ENCODE measurements at regions not wholly inside any gene's neighbourhood (a gene's known extent, or its start where the extent isn't known, plus 50 kb on each side); places are given as distances from the start of the nearest gene placed in this dataset.
"Not testable (repeated sequence)": the region's sequence is repeated elsewhere in the genome, so short reads cannot be mapped to it uniquely, and the experiment has no call there.

DNA sequence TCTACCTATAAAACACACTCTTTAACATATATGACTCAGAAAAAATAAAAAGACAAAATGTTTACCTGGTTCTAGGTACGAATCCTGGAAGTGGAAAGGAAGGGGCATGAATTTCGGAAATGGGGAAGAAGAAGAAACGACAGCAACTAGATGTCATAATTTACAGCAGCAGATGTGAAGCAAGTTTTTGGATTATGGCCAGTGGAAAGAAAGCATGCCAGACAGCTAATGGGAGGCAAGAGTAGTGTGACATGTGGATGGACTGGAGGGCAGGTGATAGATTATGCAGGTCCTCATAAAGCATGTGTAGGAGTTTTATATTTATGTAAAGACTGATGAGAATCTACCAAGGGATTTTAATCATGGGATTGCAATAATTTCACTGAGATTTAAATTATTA is 279.0 kb upstream of the TACR3 start:
- in situ Hi-C loops (cut with MboI; ENCODE audit: low pct_unique_long_range_greater_than_20kb in 2 of 9, low sequenced_read_pairs in 9 of 9, unreplicated experiment in 9 of 9) = no loop called here
- no peak overlapping the region for H3K4me3 ChIP-seq
- H3K27ac ChIP-seq = no peak overlapping the region
- peaks cover 11 to 13% of the 10 kb centered on the region in 2 donors for H3K4me1 ChIP-seq (replicated peaks in 1 of 2)
- ATAC-seq (replicated peaks in 6 of 8) = no peak
- WGBS, 10 experiments = 0 to 100% (median 50%) methylated on average over 1 to 3 of the region's 3 CpGs; no CpG with 5 or more reads in 2 of the 10 experiments

GRCh38 chr4:103996637-103997036 is 276.9 kb upstream of the TACR3 start:
- Histone ChIP-seq H3K27ac (peak overlapping the region in 1 of 2 donors; percentile 34), H3K4me1 (replicated peaks in 1 of 2) (peaks cover 11 to 13% of the 10 kb centered on the region in 2 donors), H3K4me3 (peak overlapping the region in 2 of 5 donors; percentile 5 to 12)
- WGBS, 10 experiments = 0 to 39% (median 20%) methylated on average over 2 of the region's 2 CpGs; no CpG with 5 or more reads in 1 of the 10 experiments
- peak; percentile 84 to 99 (median 97) for ATAC-seq (replicated peaks in 6 of 8)
- in situ Hi-C loops (cut with MboI; ENCODE audit: low pct_unique_long_range_greater_than_20kb in 2 of 9, low sequenced_read_pairs in 9 of 9, unreplicated experiment in 9 of 9) = no loop called here

GRCh38 chr4:103996064-103996463 is 276.3 kb upstream of the TACR3 start:
- peak in 7 of 8 experiments; percentile 26 to 94 (median 92) for ATAC-seq (replicated peaks in 6 of 8)
- in situ Hi-C loops (cut with MboI; ENCODE audit: low pct_unique_long_range_greater_than_20kb in 2 of 9, low sequenced_read_pairs in 9 of 9, unreplicated experiment in 9 of 9) = no loop called here
- H3K27ac ChIP-seq = peak overlapping the region in 1 of 2 donors; percentile 20

DNA sequence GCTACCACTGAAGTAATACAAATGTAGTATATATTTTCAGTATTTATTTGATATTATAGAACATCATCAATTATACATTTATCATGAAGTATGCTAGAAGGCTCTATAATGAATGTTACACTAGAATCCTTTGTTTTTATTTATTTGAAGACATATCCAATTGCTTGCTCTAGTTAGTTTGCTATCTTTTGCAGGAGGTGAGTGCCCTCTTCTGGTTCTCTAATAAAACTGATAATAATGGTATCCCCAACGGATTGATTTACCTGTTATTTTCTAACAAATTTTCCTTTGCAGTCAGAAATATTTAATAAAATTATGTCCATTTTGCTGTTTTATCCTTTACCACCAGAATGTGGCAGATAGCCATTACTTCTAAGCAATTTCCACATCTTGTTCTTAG is 274.3 kb upstream of the TACR3 start:
- H3K4me3 ChIP-seq = no peak overlapping the region
- H3K4me1 ChIP-seq (replicated peaks in 1 of 2) = peaks cover 11 to 13% of the 10 kb centered on the region in 2 donors
- WGBS, 10 experiments = 0 to 60% (median 11%) methylated on average over 1 of the region's 1 CpG; no CpG with 5 or more reads in 1 of the 10 experiments
- ATAC-seq (replicated peaks in 6 of 8) = no peak
- no peak overlapping the region for H3K27ac ChIP-seq
- in situ Hi-C loops (cut with MboI; ENCODE audit: low pct_unique_long_range_greater_than_20kb in 2 of 9, low sequenced_read_pairs in 9 of 9, unreplicated experiment in 9 of 9) = no loop called here

More at GRCh38 chr4:103996064-103996463, 276.3 kb upstream of the TACR3 start:
- Histone ChIP-seq H3K4me3 (peak overlapping the region in 2 of 5 donors; percentile 5 to 12), H3K4me1 (replicated peaks in 1 of 2) (peaks cover 11 to 13% of the 10 kb centered on the region in 2 donors)
- WGBS, 10 experiments = 0 to 18% (median 4%) methylated on average over 1 to 2 of the region's 2 CpGs; no CpG with 5 or more reads in 2 of the 10 experiments

DNA sequence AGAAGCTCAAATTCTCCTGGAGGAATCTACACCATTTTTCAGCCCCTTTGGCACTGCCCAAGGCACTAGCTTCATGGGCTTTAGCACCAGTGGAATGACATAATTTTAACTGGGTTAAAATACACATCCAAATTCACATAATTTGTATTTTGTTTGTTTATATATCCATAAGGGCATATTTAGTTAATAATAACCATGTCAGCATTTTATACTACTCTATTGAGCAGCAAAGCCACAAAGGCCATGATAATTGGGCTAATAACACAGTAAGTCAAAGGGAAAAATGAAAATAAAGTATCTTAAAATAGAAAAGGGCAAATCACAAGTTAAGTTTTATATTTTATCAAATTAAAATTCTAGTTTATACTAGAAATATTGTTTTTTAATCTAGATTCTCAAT is 262.7 kb upstream of the TACR3 start:
- Histone ChIP-seq H3K27ac (no peak overlapping the region), H3K4me3 (no peak overlapping the region), H3K4me1 (replicated peaks in 1 of 2) (no peaks in the 10 kb centered on the region)
- in situ Hi-C loops (cut with MboI; ENCODE audit: low pct_unique_long_range_greater_than_20kb in 2 of 9, low sequenced_read_pairs in 9 of 9, unreplicated experiment in 9 of 9) = no loop called here
- no peak for ATAC-seq (replicated peaks in 6 of 8)

DNA sequence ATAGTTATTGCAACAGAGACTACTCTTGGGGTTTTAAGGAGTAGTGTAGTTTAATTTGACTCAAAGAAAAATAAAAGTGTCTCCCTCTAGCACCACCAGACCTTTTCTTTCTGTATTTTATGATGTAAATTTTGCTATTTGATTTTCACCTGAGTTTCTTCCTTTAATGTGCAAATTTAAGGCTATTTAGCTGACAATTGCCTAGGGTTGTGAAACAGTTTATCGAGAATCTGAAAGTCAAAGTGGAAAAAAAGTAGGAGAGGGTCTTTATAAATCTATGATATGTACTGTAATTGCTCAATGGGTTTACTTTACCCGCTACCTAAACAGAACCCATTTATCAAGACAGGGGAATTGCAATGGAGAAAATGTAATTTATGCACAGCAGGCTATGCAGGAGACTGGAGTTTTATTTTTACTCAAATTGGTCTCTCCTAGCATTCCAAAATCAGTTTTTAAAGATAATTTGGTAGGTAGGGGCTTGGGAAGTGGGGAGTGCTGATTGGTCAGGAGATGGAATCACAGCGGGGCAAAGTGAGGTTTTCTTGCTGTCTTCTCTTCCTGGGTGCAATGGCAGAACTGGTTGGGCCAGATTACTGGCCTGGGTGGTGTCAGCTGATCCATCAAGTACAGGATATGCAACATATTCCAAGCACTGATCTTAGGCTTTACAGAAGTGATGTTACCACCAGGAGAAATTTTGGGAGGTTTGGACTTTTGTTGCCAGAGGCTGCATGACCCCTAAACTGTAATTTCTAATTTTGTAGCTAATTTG is 228.6 kb upstream of the TACR3 start:
- in situ Hi-C loops (cut with MboI; ENCODE audit: low pct_unique_long_range_greater_than_20kb in 2 of 9, low sequenced_read_pairs in 9 of 9, unreplicated experiment in 9 of 9) = loop anchor here in 1 of 9 experiments (25.0 kb wide), 1 partner anchor 736 kb away; no protein-coding TSS in a partner anchor
- no peak for ATAC-seq (replicated peaks in 6 of 8)
- H3K4me3 ChIP-seq = no peak overlapping the region

GRCh38 chr4:103947617-103948016 is 227.8 kb upstream of the TACR3 start:
- in situ Hi-C loops (cut with MboI; ENCODE audit: low pct_unique_long_range_greater_than_20kb in 2 of 9, low sequenced_read_pairs in 9 of 9, unreplicated experiment in 9 of 9) = loop anchor here in 1 of 9 experiments (25.0 kb wide), 1 partner anchor 735 kb away; no protein-coding TSS in a partner anchor
- Histone ChIP-seq H3K27ac (no peak overlapping the region), H3K4me1 (replicated peaks in 1 of 2) (no peaks in the 10 kb centered on the region), H3K4me3 (no peak overlapping the region)
- WGBS, 10 experiments = 0 to 100% (median 68%) methylated on average over 1 of the region's 1 CpG
- ATAC-seq (replicated peaks in 6 of 8) = no peak

More for the DNA sequence above, 228.6 kb upstream of the TACR3 start:
- Histone ChIP-seq H3K4me1 (replicated peaks in 1 of 2) (no peaks in the 10 kb centered on the region), H3K27ac (no peak overlapping the region)
- WGBS, 10 experiments = 6 to 56% (median 17%) methylated on average over 1 to 3 of the region's 3 CpGs; no CpG with 5 or more reads in 1 of the 10 experiments

GRCh38 chr4:103946621-103947268 is 227.0 kb upstream of the TACR3 start:
- 14 to 100% (median 49%) methylated on average over 1 to 2 of the region's 3 CpGs; no CpG with 5 or more reads in 2 of the 10 experiments for WGBS, 10 experiments
- H3K4me3 ChIP-seq; H3K4me1 ChIP-seq (replicated peaks in 1 of 2); ATAC-seq (replicated peaks in 6 of 8); H3K27ac ChIP-seq: not testable (repeated sequence)
- in situ Hi-C loops (cut with MboI; ENCODE audit: low pct_unique_long_range_greater_than_20kb in 2 of 9, low sequenced_read_pairs in 9 of 9, unreplicated experiment in 9 of 9) = loop anchor here in 1 of 9 experiments (25.0 kb wide), 1 partner anchor 734 kb away; no protein-coding TSS in a partner anchor

GRCh38 chr4:103938488-103938887 is 218.7 kb upstream of the TACR3 start:
- no peak for ATAC-seq (replicated peaks in 6 of 8)
- 0 to 100% (median 80%) methylated on average over 1 of the region's 4 CpGs; no CpG with 5 or more reads in 7 of the 10 experiments for WGBS, 10 experiments
- in situ Hi-C loops (cut with MboI; ENCODE audit: low pct_unique_long_range_greater_than_20kb in 2 of 9, low sequenced_read_pairs in 9 of 9, unreplicated experiment in 9 of 9) = loop anchor here in 1 of 9 experiments (25.0 kb wide), 1 partner anchor 726 kb away; no protein-coding TSS in a partner anchor
- no peak overlapping the region for H3K27ac ChIP-seq
- no peak overlapping the region for H3K4me3 ChIP-seq
- H3K4me1 ChIP-seq (replicated peaks in 1 of 2) = no peaks in the 10 kb centered on the region

DNA sequence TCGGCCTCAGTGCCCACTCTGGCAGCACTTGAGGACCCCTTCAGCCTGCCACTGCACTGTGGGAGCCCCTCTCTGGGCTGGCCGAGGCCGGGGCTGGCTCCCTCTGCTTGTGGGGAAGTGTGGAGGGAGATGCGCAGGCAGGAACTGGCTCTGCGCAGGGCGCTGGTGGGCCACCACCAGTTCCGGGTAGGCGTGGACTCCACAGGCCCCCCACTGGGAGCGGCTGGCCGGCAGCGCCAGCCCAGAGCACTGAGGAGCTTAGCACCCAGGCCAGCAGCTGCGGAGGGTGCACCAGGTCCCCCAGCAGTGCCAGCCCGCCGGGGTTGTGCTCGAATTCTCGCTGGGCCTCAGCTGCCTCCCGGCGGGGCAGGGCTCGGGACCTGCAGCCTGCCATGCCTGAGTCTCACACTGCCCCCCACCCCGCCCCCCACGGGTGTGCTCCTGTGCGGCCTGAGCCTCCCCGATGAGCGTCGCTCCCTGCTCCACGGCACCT is 216.9 kb upstream of the TACR3 start:
- Histone ChIP-seq H3K4me3 (no peak overlapping the region), H3K27ac (no peak overlapping the region), H3K4me1 (replicated peaks in 1 of 2) (no peaks in the 10 kb centered on the region)
- in situ Hi-C loops (cut with MboI; ENCODE audit: low pct_unique_long_range_greater_than_20kb in 2 of 9, low sequenced_read_pairs in 9 of 9, unreplicated experiment in 9 of 9) = loop anchor here in 1 of 9 experiments (25.0 kb wide), 1 partner anchor 724 kb away; no protein-coding TSS in a partner anchor
- no peak for ATAC-seq (replicated peaks in 6 of 8)
- WGBS, 10 experiments = 100% methylated on average over 5 of the region's 26 CpGs; no CpG with 5 or more reads in 9 of the 10 experiments

DNA sequence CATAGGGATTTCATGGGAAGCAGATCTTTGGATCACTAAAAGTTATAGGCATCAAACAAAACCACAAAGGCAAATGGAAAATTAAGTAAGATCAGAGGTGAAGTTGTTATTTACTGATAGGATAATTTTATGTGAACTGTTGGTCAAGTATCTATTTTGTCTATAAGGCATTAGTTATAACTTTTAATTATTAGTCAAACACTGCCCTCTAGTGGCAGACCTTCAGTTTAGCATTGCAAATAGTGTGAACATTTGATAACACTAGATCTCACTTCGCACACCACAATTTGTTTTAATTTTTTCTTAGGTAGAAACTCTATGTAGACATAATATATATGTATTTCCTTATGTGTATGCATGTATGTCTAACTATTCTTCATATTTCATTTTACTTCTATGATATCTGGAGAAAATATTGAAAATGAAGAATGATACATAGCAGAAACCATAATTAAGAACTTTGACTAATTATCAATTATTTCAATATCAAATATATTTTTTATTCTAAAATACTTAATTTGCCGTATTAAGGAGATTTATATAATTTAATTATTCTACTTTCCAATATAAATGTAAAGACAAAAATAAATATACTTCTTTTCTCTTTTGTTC is 214.5 kb upstream of the TACR3 start:
- ATAC-seq (replicated peaks in 6 of 8) = peak in 5 of 8 experiments; percentile 45 to 72 (median 51)
- in situ Hi-C loops (cut with MboI; ENCODE audit: low pct_unique_long_range_greater_than_20kb in 2 of 9, low sequenced_read_pairs in 9 of 9, unreplicated experiment in 9 of 9) = loop anchor here in 1 of 9 experiments (25.0 kb wide), 1 partner anchor 722 kb away; no protein-coding TSS in a partner anchor
- no peak overlapping the region for H3K4me3 ChIP-seq
- H3K4me1 ChIP-seq (replicated peaks in 1 of 2) = no peaks in the 10 kb centered on the region
- H3K27ac ChIP-seq = no peak overlapping the region
- WGBS, 10 experiments = 0 to 50% (median 28%) methylated on average over 2 of the region's 2 CpGs; no CpG with 5 or more reads in 1 of the 10 experiments

DNA sequence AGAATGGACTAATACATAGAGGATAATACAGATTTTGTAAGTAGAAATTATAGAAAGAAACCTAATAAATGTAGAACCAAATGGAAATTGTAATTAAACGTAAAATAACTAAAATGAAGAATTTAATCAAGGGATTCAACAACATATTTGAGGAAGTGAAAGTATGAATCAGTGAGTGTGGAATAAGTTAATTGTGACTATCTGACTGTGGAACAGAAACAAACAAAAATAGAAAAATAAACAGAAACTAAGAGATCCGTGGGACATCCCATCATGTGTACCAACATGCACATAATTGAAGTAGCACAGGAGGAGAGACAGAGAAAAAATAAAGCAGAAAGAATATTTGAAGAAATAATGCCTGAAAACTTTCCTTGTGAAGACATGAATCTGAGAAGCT is 208.6 kb upstream of the TACR3 start:
- in situ Hi-C loops (cut with MboI; ENCODE audit: low pct_unique_long_range_greater_than_20kb in 2 of 9, low sequenced_read_pairs in 9 of 9, unreplicated experiment in 9 of 9) = loop anchor here in 1 of 9 experiments (25.0 kb wide), 1 partner anchor 716 kb away; no protein-coding TSS in a partner anchor
- 0 to 88% (median 47%) methylated on average over 1 to 2 of the region's 2 CpGs; no CpG with 5 or more reads in 2 of the 10 experiments for WGBS, 10 experiments
- H3K4me1 ChIP-seq (replicated peaks in 1 of 2) = no peaks in the 10 kb centered on the region
- no peak overlapping the region for H3K4me3 ChIP-seq
- ATAC-seq (replicated peaks in 6 of 8) = no peak
- no peak overlapping the region for H3K27ac ChIP-seq

Data from motor neuron (in vitro differentiated cells).